ENCODE measurements at regions not wholly inside any gene's neighbourhood (a gene's known extent, or its start where the extent isn't known, plus 50 kb on each side); places are given as distances from the start of the nearest gene placed in this dataset.

DNA sequence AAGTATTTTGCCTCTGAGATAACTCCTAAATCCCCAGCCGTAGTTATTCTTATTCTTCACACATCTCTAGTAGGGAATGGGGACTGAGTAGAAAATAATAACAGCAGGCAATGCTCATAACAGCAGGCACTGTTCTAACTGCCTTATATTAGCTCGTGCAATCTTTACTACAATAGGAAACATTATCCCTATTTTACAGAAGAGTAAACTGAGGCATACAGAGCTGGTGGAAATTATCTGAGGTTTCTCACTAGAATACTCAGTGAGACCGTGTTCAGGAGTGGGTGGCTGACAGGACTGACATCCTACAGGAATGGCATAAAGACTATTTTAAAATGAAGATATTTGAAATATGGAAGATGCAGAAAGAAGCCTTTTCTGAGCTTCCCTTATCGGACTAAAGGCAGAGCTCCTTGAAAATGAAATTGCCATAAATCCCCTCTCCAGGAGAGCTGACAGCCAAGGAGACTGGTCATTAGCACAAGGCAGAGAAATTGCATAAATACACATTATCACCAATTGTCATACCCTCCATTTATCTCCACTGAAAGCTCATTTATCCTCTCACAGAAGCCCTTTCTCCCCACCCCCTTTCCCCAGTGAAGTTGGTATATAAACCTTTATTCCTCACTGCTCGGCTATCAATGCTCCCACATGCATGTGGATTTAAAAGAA is 93.9 kb downstream of the RASSF10 start:
- TF ChIP-seq, protein P1, sequence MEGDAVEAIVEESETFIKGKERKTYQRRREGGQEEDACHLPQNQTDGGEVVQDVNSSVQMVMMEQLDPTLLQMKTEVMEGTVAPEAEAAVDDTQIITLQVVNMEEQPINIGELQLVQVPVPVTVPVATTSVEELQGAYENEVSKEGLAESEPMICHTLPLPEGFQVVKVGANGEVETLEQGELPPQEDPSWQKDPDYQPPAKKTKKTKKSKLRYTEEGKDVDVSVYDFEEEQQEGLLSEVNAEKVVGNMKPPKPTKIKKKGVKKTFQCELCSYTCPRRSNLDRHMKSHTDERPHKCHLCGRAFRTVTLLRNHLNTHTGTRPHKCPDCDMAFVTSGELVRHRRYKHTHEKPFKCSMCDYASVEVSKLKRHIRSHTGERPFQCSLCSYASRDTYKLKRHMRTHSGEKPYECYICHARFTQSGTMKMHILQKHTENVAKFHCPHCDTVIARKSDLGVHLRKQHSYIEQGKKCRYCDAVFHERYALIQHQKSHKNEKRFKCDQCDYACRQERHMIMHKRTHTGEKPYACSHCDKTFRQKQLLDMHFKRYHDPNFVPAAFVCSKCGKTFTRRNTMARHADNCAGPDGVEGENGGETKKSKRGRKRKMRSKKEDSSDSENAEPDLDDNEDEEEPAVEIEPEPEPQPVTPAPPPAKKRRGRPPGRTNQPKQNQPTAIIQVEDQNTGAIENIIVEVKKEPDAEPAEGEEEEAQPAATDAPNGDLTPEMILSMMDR (IDR thresholded peaks at IDR 0.05) = no peak
- TF ChIP-seq POLR2AphosphoS5 (IDR thresholded peaks at IDR 0.05; ENCODE audit: low read depth, low read length) = no peak
- no peak for TF ChIP-seq TCF7L2 (IDR thresholded peaks at IDR 0.05; ENCODE audit: low read depth, low read length)
- TF ChIP-seq, protein P2, sequence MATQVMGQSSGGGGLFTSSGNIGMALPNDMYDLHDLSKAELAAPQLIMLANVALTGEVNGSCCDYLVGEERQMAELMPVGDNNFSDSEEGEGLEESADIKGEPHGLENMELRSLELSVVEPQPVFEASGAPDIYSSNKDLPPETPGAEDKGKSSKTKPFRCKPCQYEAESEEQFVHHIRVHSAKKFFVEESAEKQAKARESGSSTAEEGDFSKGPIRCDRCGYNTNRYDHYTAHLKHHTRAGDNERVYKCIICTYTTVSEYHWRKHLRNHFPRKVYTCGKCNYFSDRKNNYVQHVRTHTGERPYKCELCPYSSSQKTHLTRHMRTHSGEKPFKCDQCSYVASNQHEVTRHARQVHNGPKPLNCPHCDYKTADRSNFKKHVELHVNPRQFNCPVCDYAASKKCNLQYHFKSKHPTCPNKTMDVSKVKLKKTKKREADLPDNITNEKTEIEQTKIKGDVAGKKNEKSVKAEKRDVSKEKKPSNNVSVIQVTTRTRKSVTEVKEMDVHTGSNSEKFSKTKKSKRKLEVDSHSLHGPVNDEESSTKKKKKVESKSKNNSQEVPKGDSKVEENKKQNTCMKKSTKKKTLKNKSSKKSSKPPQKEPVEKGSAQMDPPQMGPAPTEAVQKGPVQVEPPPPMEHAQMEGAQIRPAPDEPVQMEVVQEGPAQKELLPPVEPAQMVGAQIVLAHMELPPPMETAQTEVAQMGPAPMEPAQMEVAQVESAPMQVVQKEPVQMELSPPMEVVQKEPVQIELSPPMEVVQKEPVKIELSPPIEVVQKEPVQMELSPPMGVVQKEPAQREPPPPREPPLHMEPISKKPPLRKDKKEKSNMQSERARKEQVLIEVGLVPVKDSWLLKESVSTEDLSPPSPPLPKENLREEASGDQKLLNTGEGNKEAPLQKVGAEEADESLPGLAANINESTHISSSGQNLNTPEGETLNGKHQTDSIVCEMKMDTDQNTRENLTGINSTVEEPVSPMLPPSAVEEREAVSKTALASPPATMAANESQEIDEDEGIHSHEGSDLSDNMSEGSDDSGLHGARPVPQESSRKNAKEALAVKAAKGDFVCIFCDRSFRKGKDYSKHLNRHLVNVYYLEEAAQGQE (IDR thresholded peaks at IDR 0.05; ENCODE audit: insufficient read depth in 1 of 2, low read depth in 2 of 2, low read length in 1 of 2) = no peak

All from Panc1 (cell line).